ENCODE measurements at regions not wholly inside any gene's neighbourhood (a gene's known extent, or its start where the extent isn't known, plus 50 kb on each side); places are given as distances from the start of the nearest gene placed in this dataset.
"Not testable (repeated sequence)": the region's sequence is repeated elsewhere in the genome, so short reads cannot be mapped to it uniquely, and the experiment has no call there.

DNA sequence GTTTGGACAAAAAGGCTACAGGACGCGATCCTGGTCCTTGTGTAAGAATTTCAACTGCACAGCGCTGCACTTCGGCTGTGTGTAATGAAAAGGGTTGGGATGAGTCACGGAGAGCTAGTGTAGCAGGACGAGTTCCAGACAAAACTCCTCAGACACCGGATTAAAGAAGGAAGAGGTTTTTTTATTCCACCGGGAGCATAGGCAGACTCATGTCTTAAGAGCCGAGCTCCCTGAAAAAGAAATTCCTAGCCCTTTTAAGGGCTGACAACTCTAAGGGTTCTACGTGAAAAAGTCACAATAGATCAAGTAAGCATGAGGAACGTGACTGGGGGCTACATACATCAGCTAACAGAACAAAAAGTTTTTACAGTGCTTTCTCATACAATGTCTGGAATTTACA is 54.8 kb upstream of the FAM90A1 start:
- not testable (repeated sequence) for DNase-seq (ENCODE audit: low read depth in 1 of 2, low spot score in 1 of 2)

DNA sequence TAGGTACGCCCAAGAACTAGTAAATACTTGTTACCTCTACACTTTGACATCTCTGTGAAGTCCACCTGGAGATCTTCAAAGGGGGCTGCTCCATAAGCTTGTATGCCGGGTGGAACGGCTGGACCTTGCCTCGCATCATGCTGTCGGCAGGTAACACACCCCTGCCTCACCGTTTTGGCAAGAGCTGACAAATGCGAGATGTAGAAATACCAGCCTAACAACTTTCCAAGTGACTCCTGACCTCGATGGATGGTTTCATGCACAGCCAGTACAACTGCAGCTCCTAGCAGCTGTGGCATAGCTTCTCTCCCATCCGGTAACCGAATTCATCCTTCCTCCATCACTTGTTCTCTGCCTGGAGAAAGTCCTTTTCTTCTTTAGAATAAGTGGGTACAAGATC is 58.3 kb upstream of the FAM90A1 start:
- not testable (repeated sequence) for DNase-seq (ENCODE audit: low read depth in 1 of 2, low spot score in 1 of 2)

DNA sequence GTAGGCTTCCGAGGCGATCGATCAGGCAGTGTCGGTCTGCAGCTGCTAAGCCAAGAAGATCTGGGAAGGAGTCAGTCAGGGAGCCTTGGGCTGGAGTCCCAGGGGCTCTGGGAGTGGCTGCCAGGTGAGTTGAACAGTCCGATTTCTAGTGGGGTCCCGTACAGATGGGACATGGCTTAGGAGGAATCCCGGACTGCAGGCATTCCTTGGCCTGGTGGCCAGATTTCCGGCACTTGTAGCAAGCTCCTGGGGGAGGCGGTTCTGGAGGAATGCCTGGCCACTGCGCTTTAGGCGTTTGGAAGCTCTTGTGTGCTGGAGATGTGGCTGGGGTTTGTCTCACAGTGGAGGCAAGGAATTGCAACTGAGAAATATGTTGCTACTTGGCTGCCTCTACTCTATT is 64.3 kb upstream of the FAM90A1 start:
- DNase-seq (ENCODE audit: low read depth in 1 of 2, low spot score in 1 of 2), result not testable (repeated sequence)

DNA sequence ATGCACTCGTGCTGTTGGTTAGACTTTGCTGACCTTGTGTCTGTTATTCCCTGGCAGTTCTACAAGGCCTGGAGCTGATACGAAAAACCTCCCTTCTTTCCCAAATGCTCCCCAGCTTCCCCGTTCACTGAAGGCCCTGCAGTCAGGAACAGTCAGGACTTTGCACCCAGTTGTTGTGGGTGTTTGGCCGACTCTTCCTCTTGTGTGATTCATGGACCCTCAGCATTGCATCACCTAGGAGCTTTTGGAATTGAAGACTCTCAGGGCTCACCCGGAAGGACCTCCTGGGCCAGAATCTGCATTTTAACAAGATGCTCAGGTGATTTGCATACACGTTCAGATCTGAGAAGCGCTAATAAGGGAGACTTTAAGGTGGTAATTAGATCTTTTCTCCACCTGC is 67.2 kb upstream of the FAM90A1 start:
- not testable (repeated sequence) for DNase-seq (ENCODE audit: low read depth in 1 of 2, low spot score in 1 of 2)

DNA sequence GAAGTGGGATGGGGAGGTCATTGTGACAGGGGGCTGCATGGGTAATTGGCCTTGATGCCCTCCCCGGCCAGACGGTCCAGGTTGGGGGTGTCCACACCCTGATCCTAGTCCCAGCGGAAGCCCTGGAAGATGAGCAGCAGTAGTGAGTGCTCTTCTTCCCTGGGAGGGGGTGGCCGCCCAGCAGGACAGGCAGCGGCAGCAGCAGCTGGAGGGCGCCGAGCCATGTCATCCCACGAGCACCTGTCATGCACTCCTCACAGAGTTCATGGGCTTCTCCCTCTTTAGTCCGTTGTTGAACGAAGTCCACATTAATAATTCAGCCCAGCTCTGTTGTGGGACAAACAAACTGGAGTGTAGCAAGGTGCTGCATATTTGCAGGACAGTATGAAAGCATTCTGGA is 81.2 kb upstream of the FAM90A1 start:
- DNase-seq (ENCODE audit: low read depth in 1 of 2, low spot score in 1 of 2), result not testable (repeated sequence)

DNA sequence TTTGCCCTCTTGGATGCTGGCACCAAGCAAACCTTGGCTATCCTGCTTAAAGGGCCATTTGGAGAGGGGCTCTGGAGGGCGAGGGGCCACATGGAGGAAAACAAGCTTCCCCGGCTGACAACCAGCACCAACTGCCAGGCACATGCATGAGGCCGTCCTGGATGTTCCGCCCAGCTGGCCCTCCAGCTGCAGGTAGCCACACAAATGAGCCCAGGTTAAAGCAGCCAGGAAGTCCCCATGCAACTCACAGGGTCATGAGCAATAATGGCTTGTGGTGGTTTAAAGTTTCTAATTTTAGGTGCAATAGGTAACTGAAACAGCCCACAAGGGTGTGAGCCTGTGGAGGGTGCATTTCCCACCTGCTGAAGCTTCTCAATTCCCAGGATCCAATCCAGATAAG is 88.6 kb upstream of the FAM90A1 start:
- DNase-seq (ENCODE audit: low read depth in 1 of 2, low spot score in 1 of 2), result not testable (repeated sequence)

DNA sequence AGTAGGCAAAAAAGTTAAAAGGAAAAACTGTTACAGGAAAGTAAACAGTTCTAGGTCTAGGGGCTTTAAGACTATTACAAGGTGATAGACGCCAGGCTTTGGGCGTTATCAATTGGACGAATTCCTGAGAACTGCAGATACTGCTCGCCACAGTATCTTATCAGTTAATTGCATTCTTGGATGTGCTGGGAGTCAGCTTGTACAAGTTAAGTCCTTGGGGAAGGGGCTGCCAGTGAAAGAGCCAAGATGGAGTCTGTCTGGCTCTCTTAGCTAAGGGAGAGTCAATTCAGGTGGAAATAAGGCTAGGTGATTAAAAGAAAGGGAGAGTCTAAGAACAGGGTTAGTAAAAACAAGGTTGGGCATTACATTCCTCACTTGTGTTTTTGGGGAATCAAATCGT is 90.3 kb upstream of the FAM90A1 start:
- not testable (repeated sequence) for DNase-seq (ENCODE audit: low read depth in 1 of 2, low spot score in 1 of 2)

DNA sequence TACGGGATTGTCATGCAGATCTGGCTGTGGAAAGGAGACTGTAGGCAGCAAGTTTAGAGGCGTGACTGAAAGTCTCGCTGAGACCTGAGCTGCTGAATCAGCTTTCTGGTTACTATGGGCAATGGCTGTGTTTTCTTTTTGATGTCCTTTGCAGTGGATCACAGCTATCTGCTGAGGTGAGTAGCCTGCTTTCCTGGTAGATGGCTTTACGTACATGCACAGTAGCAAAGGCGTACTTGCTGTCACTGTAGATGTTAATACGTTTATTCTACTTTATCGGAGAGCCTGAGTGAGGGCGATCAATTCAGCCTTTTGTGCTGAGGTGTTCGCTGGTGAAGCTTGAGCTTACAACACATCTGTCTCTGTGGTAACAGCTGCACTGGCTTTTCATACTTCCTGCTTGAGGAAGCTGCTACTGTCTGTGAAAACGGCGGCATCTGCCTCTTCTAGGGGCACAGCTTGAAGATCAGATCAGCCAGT is 92.9 kb upstream of the FAM90A1 start:
- DNase-seq (ENCODE audit: low read depth in 1 of 2, low spot score in 1 of 2), result peak in 1 of 2 donors; percentile 5

DNA sequence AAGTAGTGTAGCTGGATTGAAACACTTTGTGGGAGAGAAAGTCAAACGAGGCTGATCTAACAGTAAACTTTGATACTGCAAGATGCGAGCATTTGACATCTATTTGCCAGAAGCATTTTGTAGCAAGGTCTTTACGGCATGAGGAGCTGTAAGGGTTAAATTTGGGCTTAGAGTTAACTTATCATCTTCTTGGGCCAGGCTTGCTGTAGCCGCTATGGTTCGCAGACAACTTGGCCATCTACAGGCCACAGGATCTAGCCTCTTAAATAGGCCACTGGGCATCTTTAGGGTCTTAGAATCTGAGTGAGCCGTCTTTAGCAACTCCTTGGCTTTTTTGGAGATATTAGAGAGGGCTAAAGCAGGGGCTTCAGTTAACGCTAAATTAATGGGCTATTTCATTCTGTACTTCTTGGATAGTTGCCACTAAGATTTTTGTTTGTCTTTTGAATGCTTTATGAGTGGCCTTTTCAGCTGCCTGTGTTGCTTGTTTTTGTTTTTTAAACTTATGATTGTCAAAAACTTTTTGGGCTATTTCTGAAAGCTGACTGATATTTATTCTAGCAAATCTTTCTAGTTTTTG is 93.5 kb upstream of the FAM90A1 start:
- DNase-seq (ENCODE audit: low read depth in 1 of 2, low spot score in 1 of 2), result not testable (repeated sequence)

DNA sequence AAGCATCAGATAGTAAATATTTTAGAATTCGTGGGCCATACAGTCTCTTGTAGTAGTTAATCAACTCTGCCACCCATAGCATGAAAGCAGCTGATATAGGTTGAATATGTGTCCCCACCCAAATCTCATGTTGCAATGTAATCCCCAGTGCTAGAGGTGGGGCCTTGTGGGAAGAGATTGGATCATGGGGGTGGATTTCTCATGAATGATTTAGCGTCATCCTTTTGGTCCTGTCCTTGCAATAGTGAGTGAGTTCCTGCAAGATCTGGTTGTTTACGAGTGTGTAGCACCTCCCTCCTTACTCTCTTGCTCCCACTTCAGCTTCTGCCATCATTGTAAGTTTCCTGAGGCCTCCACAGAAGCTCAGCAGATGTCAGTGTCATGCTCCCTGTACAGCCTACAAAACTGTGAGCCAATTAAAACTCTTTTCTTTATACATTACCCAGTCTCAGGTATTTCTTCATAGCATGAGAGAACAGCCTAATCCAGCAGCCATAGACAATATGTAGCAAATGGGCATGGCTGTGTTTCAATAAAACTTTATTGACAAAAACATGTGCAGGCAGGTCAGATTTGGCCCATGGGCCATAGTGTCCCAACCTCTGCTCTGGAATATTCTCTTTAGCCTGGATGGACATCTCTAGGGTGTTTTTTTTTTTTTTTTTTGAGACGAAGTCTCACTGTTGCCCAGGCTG is 97.9 kb upstream of the FAM90A1 start:
- DNase-seq (ENCODE audit: low read depth in 1 of 2, low spot score in 1 of 2), result not testable (repeated sequence)

DNA sequence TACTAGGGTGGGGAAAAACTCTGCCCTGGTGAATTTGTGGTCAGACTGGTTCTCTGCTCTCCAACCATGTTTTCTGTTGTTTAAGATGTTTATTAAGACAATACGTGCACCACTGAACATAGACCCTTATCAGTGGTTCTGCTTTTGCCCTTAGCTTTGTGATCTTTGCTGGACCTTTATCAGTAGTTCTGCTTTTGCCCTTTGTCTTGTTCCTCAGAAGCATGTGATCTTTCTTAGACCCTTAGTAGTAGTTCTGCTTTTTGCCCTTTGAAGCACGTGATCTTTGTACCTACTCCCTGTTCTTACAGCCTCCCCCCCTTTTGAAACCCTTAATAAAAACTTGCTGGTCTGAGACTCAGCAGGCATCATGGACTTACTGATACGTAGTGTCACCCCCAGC is 101.4 kb upstream of the FAM90A1 start:
- DNase-seq (ENCODE audit: low read depth in 1 of 2, low spot score in 1 of 2), result not testable (repeated sequence)

DNA sequence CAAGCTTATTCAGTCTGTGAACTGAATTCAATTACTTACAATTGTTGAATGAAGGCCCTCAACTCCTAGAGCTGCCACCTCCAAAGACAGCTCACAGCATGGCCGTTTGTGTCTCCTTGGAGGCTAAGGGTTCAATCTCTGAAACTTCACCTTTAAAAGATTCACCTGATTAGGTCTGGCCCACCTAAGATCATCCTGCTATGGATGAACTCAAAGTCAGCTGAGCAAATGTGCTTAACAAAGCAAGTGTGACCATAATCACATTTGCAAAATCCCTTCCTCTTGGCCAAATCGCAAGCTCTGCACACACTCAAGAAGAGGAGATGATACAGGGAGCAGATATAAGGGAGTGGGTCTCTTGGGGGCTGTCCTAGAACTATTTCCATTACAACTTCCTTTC is 105.0 kb upstream of the FAM90A1 start:
- not testable (repeated sequence) for DNase-seq (ENCODE audit: low read depth in 1 of 2, low spot score in 1 of 2)

DNA sequence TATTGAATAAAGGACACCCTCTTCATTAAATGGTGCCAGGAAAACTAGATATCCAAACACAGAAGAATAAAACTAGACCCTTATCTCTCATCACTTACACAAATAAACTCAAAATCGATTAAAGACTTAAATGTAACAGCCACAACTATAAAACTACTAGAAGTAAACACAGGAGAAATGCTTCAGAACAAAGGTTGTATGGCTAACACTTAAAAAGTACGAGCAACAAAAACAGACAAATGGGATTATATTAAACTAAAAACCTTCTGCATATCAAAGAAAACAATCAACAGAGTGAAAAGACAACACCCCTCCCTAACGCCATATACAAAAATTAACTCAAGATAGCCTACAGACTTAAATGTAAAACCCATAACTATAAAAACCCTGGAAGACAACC is 104.7 kb upstream of the CLEC6A start:
- not testable (repeated sequence) for DNase-seq (ENCODE audit: low read depth in 1 of 2, low spot score in 1 of 2)

DNA sequence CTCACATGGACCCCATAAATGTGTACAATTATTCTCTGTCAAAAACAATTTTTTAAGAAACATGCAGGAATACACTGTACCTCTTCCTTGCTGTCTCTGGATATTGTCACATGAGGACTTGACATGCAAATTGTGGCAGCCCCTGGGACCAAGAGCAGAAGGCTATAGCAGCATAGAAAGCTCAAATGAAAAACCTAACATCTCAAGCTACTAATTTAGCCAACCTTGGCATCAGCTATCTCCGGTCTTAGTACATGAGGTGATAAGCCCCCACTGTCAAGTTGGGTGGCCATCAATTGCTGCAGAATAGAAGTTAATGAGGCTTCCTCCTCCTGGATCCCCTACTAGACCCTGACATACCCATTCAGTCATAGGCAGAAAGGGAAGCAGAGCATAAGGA is 101.0 kb upstream of the CLEC6A start:
- DNase-seq (ENCODE audit: low read depth in 1 of 2, low spot score in 1 of 2), result not testable (repeated sequence)

DNA sequence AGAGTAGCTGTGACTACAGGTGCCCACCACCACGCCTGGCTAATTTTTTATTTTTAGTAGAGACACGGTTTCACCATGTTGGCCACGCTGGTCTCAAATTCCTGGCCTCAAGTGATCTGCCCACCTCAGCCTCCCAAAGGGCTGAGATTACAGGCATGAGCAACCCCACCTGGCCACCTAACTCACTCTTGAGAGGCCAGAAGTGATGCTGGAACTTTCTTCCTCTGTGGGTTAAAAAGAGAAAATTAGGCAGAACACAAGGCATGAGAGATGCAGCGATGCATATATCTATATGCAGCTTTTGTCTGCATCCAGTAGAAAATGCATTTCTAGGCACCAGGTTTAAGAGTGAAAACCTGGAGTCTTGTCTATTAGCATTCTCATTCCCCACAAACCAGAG is 100.2 kb upstream of the CLEC6A start:
- not testable (repeated sequence) for DNase-seq (ENCODE audit: low read depth in 1 of 2, low spot score in 1 of 2)

DNA sequence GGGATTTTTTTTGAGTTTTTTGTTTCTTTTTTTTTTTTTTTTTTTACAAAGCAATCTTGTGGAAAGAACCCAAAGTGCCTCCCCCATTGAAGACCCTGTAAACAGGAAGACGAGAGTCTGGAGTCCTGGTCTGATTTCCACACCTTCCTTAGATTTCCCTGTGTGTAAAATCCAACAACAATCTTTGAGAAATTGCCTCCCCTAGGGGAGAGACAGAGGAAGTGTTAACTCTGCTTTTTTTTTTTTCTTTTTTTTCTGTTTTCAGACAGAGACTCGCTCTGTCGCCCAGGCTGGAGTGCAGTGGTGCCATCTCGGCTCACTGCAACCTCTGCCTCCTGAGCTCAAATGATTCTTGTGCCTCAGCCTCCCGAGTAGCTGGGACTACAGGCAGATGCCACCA is 82.0 kb upstream of the CLEC6A start:
- not testable (repeated sequence) for DNase-seq (ENCODE audit: low read depth in 1 of 2, low spot score in 1 of 2)

DNA sequence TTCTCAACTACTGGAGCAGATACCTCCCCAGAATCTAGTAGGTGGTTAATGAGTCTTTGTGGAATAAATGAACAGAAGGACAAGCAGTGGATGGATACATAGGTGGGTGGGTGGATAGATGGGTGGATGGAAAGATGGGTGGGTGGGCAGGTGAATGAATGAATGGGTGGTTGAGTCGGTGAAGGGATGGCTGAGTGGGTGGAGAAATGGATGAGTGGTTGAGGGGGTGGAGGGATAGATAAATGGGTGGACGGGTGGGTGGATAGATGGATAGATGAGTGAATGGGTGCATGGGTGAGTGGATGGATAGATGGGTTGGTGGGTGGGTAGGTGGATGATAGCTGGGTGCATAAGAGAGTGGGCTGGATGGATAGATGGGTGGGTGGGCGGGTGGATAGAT is 80.6 kb upstream of the CLEC6A start:
- not testable (repeated sequence) for DNase-seq (ENCODE audit: low read depth in 1 of 2, low spot score in 1 of 2)

DNA sequence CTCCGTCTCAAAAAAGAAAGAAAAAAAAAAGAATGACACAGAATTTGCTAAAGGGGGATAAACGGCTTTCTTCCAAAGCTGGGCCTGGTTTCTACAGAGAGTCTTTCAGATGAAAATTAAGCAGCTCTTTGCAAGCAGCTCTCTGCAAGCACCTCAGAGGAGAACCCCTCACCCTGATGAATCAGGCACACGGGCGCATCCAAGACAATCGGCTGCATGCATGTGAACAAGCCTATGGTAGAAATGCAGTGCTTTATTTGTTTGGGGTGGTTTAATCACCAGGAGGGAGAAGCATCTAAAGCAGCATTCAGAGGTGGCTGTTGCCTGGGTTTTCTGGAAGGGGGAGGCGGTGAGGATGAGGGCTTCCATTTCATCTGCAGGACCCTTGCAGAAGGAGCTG is 78.0 kb upstream of the CLEC6A start:
- not testable (repeated sequence) for DNase-seq (ENCODE audit: low read depth in 1 of 2, low spot score in 1 of 2)

DNA sequence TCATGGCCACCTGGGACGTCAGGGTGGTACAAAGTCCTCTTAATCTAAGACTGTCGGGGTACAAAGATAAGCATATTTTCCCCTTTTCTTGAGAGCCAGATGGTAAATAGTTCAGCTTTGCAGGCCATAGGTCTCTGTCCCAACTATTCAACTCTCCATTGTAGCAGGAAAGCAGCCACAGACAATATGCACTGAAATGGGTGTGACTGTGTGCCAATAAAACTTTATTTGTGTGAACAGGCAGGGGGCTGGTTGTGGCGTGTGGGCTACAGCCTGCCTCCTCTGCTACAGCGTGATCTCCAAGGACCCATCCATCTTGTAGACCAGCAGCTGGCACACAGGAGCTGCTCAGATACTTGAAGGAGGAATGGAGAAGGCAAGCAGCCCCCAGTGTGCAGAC is 73.2 kb upstream of the CLEC6A start:
- DNase-seq (ENCODE audit: low read depth in 1 of 2, low spot score in 1 of 2), result not testable (repeated sequence)

DNA sequence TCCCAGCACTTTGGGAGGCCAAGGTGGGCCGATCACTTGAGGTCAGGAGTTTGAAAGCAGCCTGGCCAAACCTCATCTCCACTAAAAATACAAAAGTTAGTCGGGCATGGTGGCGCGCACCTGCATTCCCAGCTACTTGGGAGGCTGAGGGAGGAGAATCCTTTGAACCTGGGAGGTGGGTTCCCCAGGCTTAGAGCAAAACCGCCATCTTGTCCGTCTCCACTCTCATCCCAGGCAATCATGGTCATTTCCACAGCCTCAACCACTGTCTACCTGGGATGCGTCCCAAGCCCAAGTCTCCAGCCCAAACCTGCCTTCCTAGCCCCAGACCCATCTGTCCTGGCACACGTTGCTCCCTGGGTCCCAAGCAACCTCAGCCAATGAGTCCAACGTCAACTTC is 71.1 kb upstream of the CLEC6A start:
- not testable (repeated sequence) for DNase-seq (ENCODE audit: low read depth in 1 of 2, low spot score in 1 of 2)

DNA sequence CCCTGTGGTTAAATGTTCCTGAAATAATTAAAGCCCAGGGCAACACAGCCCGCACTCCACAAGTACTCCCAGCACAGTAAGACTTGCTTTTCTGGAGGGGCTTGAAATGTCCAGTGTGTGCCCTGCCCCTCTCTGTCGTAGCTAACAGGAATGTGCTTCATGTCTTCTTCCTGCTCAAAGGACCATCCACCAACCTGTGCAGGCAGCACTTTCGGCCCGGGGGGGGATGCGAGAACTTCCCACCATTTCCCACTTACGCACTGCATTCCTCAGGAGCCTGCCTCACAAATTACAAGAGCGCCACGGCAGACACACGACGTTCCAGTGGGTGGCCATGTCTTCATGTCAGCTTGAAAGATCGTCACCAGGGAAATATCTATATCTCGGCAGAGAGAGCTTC is 70.3 kb upstream of the CLEC6A start:
- DNase-seq (ENCODE audit: low read depth in 1 of 2, low spot score in 1 of 2), result not testable (repeated sequence)

DNA sequence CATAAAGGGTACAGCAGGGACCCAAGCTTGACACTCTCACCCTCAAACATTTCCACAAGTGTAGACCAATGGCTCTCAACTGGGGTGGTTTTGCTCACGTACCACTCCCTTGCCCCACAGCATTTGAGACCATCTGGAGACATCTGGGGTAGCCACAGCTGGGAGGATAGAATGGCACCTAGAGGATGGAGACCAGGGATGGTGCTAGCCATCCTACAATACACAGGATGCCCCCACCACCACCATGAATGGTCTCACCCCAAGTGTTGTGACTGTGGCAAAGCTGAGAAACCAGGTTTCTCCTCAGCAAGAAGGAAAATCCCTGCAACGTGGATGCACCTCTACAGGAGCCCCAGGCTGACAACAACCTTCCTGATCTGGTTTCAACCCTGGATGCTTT is 69.1 kb upstream of the CLEC6A start:
- not testable (repeated sequence) for DNase-seq (ENCODE audit: low read depth in 1 of 2, low spot score in 1 of 2)

DNA sequence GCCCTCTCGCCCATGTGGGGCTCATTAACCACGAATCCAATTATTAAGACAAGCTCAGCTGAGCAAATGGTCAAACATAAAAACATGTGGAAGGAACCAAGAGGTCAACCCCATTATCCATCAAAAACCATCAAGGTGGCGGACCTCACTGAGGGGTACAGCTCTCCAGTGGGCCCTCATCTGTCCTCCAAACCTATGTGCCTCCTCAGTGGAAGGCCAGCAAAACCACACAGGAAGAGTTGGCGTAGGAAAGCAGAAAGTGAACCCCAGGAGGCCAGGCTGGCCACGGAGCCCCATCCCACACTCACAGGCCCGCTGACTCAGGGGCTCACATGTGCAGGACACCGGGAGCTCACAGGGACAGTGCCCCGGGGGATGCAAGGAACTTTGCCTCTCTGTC is 66.5 kb upstream of the CLEC6A start:
- not testable (repeated sequence) for DNase-seq (ENCODE audit: low read depth in 1 of 2, low spot score in 1 of 2)

All from stimulated activated CD4-positive, alpha-beta T cell treated with anti-CD3 and anti-CD28 coated beads, Interleukin-15, amount 100 ng/mL, for 1 hour (primary cell).